ENCODE measurements at regions not wholly inside any gene's neighbourhood (a gene's known extent, or its start where the extent isn't known, plus 50 kb on each side); places are given as distances from the start of the nearest gene placed in this dataset.

GRCh38 chr3:30530084-30530483 is 76.3 kb upstream of the TGFBR2 start (continued):
- TF ChIP-seq CHD7 (IDR thresholded peaks at IDR 0.05; ENCODE audit: insufficient replicate concordance, low read length), result no peak
- TF ChIP-seq TAF1 (IDR thresholded peaks at IDR 0.05; ENCODE audit: low read depth, low read length), result no peak
- no peak for TF ChIP-seq KDM4A (IDR thresholded peaks at IDR 0.05; ENCODE audit: low read depth, low read length, severe bottlenecking)
- TF ChIP-seq SP2 (IDR thresholded peaks at IDR 0.05; ENCODE audit: low read length), result no peak
- no peak for TF ChIP-seq ATF3 (IDR thresholded peaks at IDR 0.05; ENCODE audit: insufficient read depth, low read depth, low read length)
- no peak for TF ChIP-seq EZH2 (IDR thresholded peaks at IDR 0.05; ENCODE audit: low read depth, low read length, severe bottlenecking)
- TF ChIP-seq RFX5 (IDR thresholded peaks at IDR 0.05; ENCODE audit: borderline replicate concordance, low read depth, low read length), result no peak
- TF ChIP-seq CEBPB (IDR thresholded peaks at IDR 0.05; ENCODE audit: low read depth, low read length), result no peak
- no peak for TF ChIP-seq PHF8 (conservative IDR thresholded peaks at IDR 0.05; ENCODE audit: low read depth, low read length)
- TF ChIP-seq NANOG (IDR thresholded peaks at IDR 0.05; ENCODE audit: insufficient read depth, low read depth, low read length, poor library complexity, severe bottlenecking), result no peak
